SK-MEL-5 (cell line): ENCODE measurements at regions not wholly inside any gene's neighbourhood (a gene's known extent, or its start where the extent isn't known, plus 50 kb on each side); places are given as distances from the start of the nearest gene placed in this dataset.

ENCODE experiments used
- DNase-seq: peaks from one replicate; pipeline ENCODE4 v3.0.0-alpha.2; 2016; ENCODE audit warnings: low read depth, low spot score
- in situ Hi-C: cut with HindIII; loops from 2 replicates; pipeline ENCODE4 v1.10.0; 2016; ENCODE audit warnings: low sequenced_read_pairs, high pct_unique_total_duplicates, low pct_unique_long_range_greater_than_20kb

- in situ Hi-C loops, result no loop called here
These were observed 295.8 kb downstream of the GABRB3 start for GRCh38 chr15:26477044-26477443.

DNA sequence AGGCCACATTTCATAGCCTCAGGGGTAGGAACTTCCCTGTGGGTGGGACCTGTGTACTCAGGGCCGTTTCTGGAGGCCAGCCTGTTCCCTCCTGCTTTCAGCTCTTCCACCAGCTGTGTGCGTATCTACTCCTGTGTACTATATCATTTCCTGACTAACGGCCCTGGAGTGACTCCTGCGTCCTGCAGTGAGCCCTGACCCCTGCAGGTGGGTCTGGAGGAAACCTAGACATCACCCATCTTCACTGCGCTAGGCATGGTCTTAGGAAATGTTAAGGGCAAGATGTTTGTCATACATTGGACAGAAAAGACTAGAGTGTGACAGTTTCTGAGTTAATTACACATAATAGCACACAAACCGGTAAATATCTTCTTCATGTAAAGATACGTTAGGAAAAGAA lies 297.3 kb downstream of the GABRB3 start:
- in situ Hi-C loops, result no loop called here
- DNase-seq, result no peak

More at GRCh38 chr15:26477044-26477443, 295.8 kb downstream of the GABRB3 start:
- no peak for DNase-seq

- in situ Hi-C loops, result no loop called here
- no peak for DNase-seq
These were observed 300.2 kb downstream of the GABRB3 start for GRCh38 chr15:26472661-26473060.

DNA sequence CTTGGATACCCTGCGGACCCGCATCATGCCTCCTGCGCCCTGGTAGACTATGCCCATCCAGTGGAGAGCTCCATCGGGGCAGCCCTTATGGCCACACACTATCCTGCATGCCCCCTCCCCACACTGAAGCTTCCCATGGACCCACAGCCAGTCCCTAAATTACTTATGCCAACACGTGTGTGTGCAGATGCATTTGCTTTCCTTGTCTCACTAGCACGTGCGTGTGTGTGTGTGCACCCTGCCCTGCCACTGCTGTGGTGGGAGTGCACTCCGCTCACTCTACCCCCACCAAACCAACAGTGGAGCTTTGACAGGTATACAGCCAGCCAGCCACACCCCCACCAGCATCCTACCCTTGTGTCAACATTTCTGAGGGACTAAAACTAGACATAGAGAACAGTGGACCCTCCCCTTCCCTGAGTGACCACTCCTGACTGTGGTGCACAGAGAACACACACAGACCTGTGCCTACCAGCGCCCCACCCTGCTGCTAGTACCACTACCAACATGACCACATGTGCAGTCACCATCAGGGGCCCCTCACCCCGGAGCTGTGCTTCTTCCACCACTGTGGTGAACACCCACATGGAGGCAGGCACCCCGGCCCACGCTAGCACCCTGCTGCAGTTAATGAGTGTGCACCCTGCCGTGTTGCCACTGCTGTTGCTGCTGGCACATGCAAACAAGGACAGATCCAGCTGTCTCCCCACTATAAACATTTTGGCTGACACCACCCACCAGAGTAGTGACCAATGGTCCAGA lies 310.8 kb downstream of the GABRB3 start:
- in situ Hi-C loops, result no loop called here
- no peak for DNase-seq

GRCh38 chr15:26460165-26460564 lies 312.7 kb downstream of the GABRB3 start:
- DNase-seq, result no peak
- in situ Hi-C loops, result no loop called here

DNA sequence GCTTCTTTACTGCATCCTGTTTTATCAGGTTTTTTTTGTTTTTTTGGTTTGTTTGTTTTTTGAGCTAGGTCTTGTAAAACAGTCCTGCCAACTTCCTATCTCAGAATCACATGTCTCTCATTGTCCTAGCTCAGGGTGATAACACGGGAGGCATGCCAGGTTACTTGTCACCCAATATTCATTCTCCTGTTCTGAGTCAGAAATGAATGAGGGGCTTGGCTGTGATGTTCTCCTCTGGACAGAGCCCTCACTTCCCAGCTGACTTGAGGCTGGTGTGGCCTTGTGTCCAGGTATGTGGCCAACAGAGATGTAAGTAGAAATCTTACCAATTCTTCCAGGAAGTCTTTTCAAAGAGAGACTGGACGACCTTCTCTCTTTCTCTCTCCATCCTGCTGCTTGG lies 317.0 kb downstream of the GABRB3 start:
- no peak for DNase-seq
- in situ Hi-C loops, result no loop called here

- in situ Hi-C loops, result no loop called here
- no peak for DNase-seq
These were observed 319.0 kb downstream of the GABRB3 start for GRCh38 chr15:26453914-26454313.

DNA sequence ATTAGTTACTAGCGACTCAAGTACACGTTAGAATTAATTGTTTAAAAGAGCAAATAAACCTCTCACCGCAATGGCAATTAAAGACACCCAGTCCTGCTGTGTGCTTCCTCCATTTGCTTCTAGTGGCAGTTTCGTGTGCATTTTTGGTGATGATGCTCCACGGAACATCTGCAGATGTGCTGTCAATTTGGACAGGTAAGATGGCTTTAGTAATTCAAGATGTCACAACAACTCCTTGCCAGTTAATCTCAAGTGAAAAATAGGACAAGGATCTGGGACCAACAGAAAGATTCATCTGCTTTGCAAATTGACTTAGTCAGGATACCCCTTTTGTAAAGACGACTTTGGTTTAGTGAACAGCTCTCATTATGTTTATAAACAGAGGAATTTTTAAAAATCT lies 320.9 kb downstream of the GABRB3 start:
- in situ Hi-C loops, result no loop called here
- DNase-seq, result no peak

GRCh38 chr15:26449291-26449690 lies 323.6 kb downstream of the GABRB3 start:
- DNase-seq, result no peak
- in situ Hi-C loops, result no loop called here

- in situ Hi-C loops, result no loop called here
- no peak for DNase-seq
These were observed 329.5 kb downstream of the GABRB3 start for GRCh38 chr15:26443321-26443720.

GRCh38 chr15:26442680-26443079 lies 330.2 kb downstream of the GABRB3 start:
- in situ Hi-C loops, result no loop called here
- DNase-seq, result no peak

- no peak for DNase-seq
- in situ Hi-C loops, result no loop called here
These were observed 333.2 kb downstream of the GABRB3 start for GRCh38 chr15:26439681-26440080.

DNA sequence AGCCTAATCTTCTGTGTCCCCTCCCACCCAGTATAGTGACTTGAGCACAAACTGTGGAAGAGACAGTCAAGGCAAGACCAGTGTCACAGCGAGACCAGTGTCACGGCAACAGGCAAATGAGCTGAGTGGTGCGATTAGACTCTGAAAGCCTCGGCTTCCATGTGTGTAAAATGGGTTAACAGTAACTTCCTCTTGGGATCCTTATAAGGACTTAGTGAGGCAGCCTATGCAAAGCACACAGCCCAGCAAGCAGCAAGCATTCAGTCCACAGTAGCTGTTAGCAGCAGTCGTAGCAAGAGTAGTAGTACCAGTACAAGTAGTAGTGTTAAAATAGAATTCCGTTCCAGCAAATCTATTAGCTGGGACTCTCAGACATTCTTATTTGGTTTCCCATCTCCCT lies 334.1 kb downstream of the GABRB3 start:
- in situ Hi-C loops, result no loop called here

GRCh38 chr15:26438316-26438715 lies 334.6 kb downstream of the GABRB3 start:
- DNase-seq, result peak; percentile 75
- in situ Hi-C loops, result no loop called here

More for the DNA sequence above, 334.1 kb downstream of the GABRB3 start:
- no peak for DNase-seq

GRCh38 chr15:26433818-26434217 lies 339.0 kb downstream of the GABRB3 start:
- no peak for DNase-seq
- in situ Hi-C loops, result no loop called here

- in situ Hi-C loops, result no loop called here
- no peak for DNase-seq
These were observed 339.8 kb downstream of the GABRB3 start for GRCh38 chr15:26433060-26433459.

GRCh38 chr15:26421065-26421464 lies 351.8 kb downstream of the GABRB3 start:
- no peak for DNase-seq
- in situ Hi-C loops, result no loop called here

DNA sequence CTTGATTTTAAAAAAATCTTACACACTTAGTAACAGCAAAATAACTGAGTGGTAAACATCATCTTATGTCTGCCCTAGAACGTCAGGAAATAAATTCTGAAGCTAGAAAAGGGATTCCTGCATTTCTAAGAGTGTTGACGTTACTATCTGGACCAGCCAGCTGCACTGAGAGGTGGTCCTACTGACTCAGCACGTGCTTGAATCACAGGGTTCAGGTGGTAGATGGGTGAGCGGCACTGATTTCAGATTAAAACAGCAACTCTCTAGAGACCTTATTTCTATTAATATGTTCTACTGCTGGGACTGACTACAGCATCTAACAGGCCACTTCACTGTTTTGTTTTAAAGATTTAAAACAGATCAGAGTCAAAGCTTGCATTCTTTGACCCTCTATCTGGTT lies 377.2 kb downstream of the GABRB3 start:
- in situ Hi-C loops, result no loop called here

DNA sequence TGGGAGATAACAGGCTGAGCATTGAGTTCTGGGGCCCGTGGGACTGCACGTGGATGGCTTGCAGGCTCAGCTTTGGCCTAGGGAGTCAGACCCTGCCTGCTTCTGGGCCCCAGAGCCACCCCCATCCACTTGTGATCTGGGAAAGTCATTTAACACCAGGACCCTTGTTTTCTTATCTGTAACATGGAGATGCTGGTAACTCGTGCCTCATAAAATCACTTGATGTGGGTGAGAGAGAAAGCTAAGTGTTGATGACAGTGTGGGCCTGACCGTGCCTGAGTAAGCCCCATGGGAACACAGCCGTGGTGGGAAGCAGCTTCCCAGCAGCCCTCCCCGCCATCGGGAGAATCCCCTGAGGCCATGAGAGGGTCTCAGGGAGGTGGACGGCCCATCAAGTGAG lies 378.1 kb downstream of the GABRB3 start:
- peak; percentile 34 for DNase-seq
- in situ Hi-C loops, result no loop called here

More for the DNA sequence above, 377.2 kb downstream of the GABRB3 start:
- DNase-seq, result no peak

DNA sequence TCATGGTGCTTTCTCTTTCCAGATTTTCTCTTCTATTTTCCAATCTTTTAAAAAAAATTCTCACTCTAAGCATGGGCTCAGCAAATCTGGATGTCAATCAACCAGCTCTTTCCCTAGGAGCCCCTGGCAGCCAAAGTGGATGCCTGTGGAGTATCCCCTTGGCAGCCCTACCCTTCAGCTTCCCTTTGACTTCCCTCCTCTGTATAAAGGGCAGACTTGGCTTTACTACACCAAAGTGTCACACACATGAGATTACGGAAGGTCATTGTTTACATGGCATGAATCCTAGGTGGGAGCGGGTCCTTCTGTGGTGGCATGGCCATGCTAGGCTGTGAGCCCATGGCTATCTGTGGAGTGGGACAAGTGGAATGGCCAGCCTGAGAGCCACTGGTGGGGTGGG lies 379.9 kb downstream of the GABRB3 start:
- DNase-seq, result no peak
- in situ Hi-C loops, result no loop called here
